HepG2 (cell line): ENCODE measurements at regions not wholly inside any gene's neighbourhood (a gene's known extent, or its start where the extent isn't known, plus 50 kb on each side); places are given as distances from the start of the nearest gene placed in this dataset.
"Not testable (repeated sequence)": the region's sequence is repeated elsewhere in the genome, so short reads cannot be mapped to it uniquely, and the experiment has no call there.

ENCODE experiments used
- ATAC-seq: fragments of 200-7000 bp; cut with Tn5 transposase; 3 replicates; pipeline ENCODE4 v1.9.1; 2020; ENCODE audit warnings: mild to moderate bottlenecking, moderate library complexity
- BruUV-seq: library from RNA; stranded (reverse); fragments of 400-500 nt; replicated peaks from 2 replicates; lab custom pipeline; 2021; lab: Mats Ljungman, UMichigan
- CTCF ChIA-PET: fragments of 300-600 bp; formaldehyde crosslinking; extraction: SDS; loops from one replicate; lab custom pipeline; 2021; ENCODE audit warnings: low total read pairs, inconsistent platforms, low intra/inter-chr PET ratio; lab: Yijun Ruan, JAX
- POLR2A ChIA-PET: fragments of 350-600 bp; sonication (Branson Sonifier 250); formaldehyde crosslinking; loops from one replicate; lab custom pipeline; 2020; ENCODE audit warnings: antibody characterized with exemption, inconsistent platforms; lab: Yijun Ruan, JAX
- DNase-seq: peaks from one replicate; pipeline ENCODE4 v3.0.0-alpha.2; 2015; ENCODE audit warnings: low spot score
- FAIRE-seq: peaks from 3 replicates; lab custom pipeline; 2011; peaks lifted over from hg19 to GRCh38; lab: Jason Lieb, UNC
- H2AFZ ChIP-seq: one replicate; pipeline ENCODE4 v1.6.1; 2011; ENCODE audit warnings: low read length, inconsistent platforms
- H3K27ac ChIP-seq: fragments of 300-600 bp; 3 replicates; pipeline ENCODE4 v1.8.0; 2011; ENCODE audit warnings: mixed run types, mild to moderate bottlenecking, mixed read lengths, low read length, inconsistent platforms; ENCODE audit not compliant: insufficient read depth; ENCODE audit errors: extremely low read length
- H3K27me3 ChIP-seq, 2 experiments: fragments of 200-600 bp in 1 of 2; 2 replicates in 1 of 2; 3 replicates in 1 of 2; pipeline versions ENCODE4 v1.6.0 to v1.8.0; 2011; ENCODE audit warnings: low read length in 2 of 2, mild to moderate bottlenecking in 2 of 2, moderate library complexity in 2 of 2, inconsistent platforms in 1 of 2; ENCODE audit not compliant: insufficient read depth in 2 of 2, control insufficient read depth in 1 of 2
- H3K36me3 ChIP-seq, 2 experiments: fragments of 200-600 bp in 1 of 2; replicated peaks in 1 of 2; 2 replicates in 1 of 2; 3 replicates in 1 of 2; pipeline versions ENCODE4 v1.5.1 to v1.8.0; 2011; ENCODE audit warnings: low read length in 2 of 2, inconsistent platforms in 1 of 2; ENCODE audit not compliant: insufficient read depth in 2 of 2, control insufficient read depth in 1 of 2
- H3K4me1 ChIP-seq: 2 replicates; pipeline ENCODE4 v1.5.1; 2012; ENCODE audit warnings: low read length, inconsistent platforms; ENCODE audit not compliant: insufficient read depth
- H3K4me2 ChIP-seq: 2 replicates; pipeline ENCODE4 v1.6.0; 2011; ENCODE audit warnings: low read depth, low read length, inconsistent platforms
- H3K4me3 ChIP-seq, 3 experiments: fragments of 200-600 bp in 1 of 3; sonication (generic), shearing (Covaris generic) in 1 of 3; replicated peaks in 1 of 3; 2 replicates each; pipeline ENCODE4 v1.5.1; 2011 to 2016; ENCODE audit warnings: low read length in 3 of 3, inconsistent platforms in 2 of 3, low read depth in 2 of 3, mild to moderate bottlenecking in 2 of 3, control low read depth in 1 of 3, mixed read lengths in 1 of 3; ENCODE audit not compliant: insufficient read depth in 1 of 3
- H3K79me2 ChIP-seq: one replicate; pipeline ENCODE4 v1.6.1; 2011; ENCODE audit warnings: low read length, inconsistent platforms; ENCODE audit not compliant: insufficient read depth
- H3K9ac ChIP-seq: 2 replicates; pipeline ENCODE4 v1.6.0; 2011; ENCODE audit warnings: mild to moderate bottlenecking, low read depth, low read length, inconsistent platforms; ENCODE audit not compliant: insufficient read depth
- H3K9me3 ChIP-seq: 2 replicates; pipeline ENCODE4 v1.5.1; 2012; ENCODE audit warnings: mild to moderate bottlenecking, low read length
- H4K20me1 ChIP-seq: 2 replicates; pipeline ENCODE4 v1.6.0; 2011; ENCODE audit warnings: inconsistent platforms, mild to moderate bottlenecking, low read length, moderate library complexity; ENCODE audit not compliant: insufficient read depth
- WGBS: methylation state at CpG from one replicate; pipeline ENCODE4 v1.1.6; 2017; ENCODE audit warnings: low lambda C conversion rate; 5-methylcytosine and 5-hydroxymethylcytosine counted together
- in situ Hi-C: cut with HindIII; loops from 2 replicates; pipeline ENCODE4 v1.10.0; 2017; ENCODE audit warnings: low pct_unique_long_range_greater_than_20kb; ENCODE audit not compliant: extremely low pct_ligation_motif_present
- intact Hi-C: fragments of 100-400 bp; cut with micrococcal nuclease; formaldehyde crosslinking; loops from one replicate; pipeline ENCODE4 v1.10.0; 2022; ENCODE audit not compliant: unreplicated experiment

- H3K27ac ChIP-seq, H2AFZ ChIP-seq, H3K79me2 ChIP-seq, CTCF ChIA-PET, H3K9me3 ChIP-seq, H3K27me3 ChIP-seq, H4K20me1 ChIP-seq, ATAC-seq, H3K4me1 ChIP-seq, H3K4me2 ChIP-seq, H3K36me3 ChIP-seq, FAIRE-seq, DNase-seq, H3K4me3 ChIP-seq, intact Hi-C loops, in situ Hi-C loops, H3K9ac ChIP-seq, POLR2A ChIA-PET, BruUV-seq: not testable (repeated sequence)
- 9% methylated on average over 2 of the region's 2 CpGs for WGBS
These were observed 99.7 kb downstream of the SPATA31A6 start for GRCh38 chr9:42283179-42283543.

- POLR2A ChIA-PET, result not testable (repeated sequence)
These were observed 102.8 kb downstream of the SPATA31A6 start for GRCh38 chr9:42286145-42286845.

GRCh38 chr9:42288002-42288864 lies 104.8 kb downstream of the SPATA31A6 start:
- BruUV-seq, H3K27me3 ChIP-seq, H3K9ac ChIP-seq, H3K4me3 ChIP-seq, H3K36me3 ChIP-seq, H3K4me2 ChIP-seq, FAIRE-seq, intact Hi-C loops, H2AFZ ChIP-seq, POLR2A ChIA-PET, H3K27ac ChIP-seq, CTCF ChIA-PET, H3K4me1 ChIP-seq, H4K20me1 ChIP-seq, H3K9me3 ChIP-seq, H3K79me2 ChIP-seq, in situ Hi-C loops, DNase-seq: not testable (repeated sequence)
- WGBS, result 62% methylated on average over 41 of the region's 51 CpGs
- peak; percentile 37; the same call in 2 of the 3 replicates for ATAC-seq

More at GRCh38 chr9:42286145-42286845, 102.8 kb downstream of the SPATA31A6 start:
- H2AFZ ChIP-seq, H3K27ac ChIP-seq, H3K9ac ChIP-seq, in situ Hi-C loops, H3K4me1 ChIP-seq, CTCF ChIA-PET, H3K9me3 ChIP-seq, intact Hi-C loops, FAIRE-seq, H3K4me2 ChIP-seq, H3K36me3 ChIP-seq, BruUV-seq, H4K20me1 ChIP-seq, H3K27me3 ChIP-seq, H3K4me3 ChIP-seq, H3K79me2 ChIP-seq, ATAC-seq, DNase-seq: not testable (repeated sequence)
- 5% methylated on average over 7 of the region's 7 CpGs for WGBS

- intact Hi-C loops, CTCF ChIA-PET, H4K20me1 ChIP-seq, H3K4me1 ChIP-seq, H2AFZ ChIP-seq, H3K36me3 ChIP-seq, H3K9me3 ChIP-seq, H3K27ac ChIP-seq, FAIRE-seq, H3K9ac ChIP-seq, in situ Hi-C loops, POLR2A ChIA-PET, H3K4me3 ChIP-seq, H3K79me2 ChIP-seq, DNase-seq, H3K27me3 ChIP-seq, H3K4me2 ChIP-seq, BruUV-seq: not testable (repeated sequence)
- 0% methylated on average over 1 of the region's 11 CpGs for WGBS
- ATAC-seq, result peak; percentile 35; the same call in 2 of the 3 replicates
These were observed 105.4 kb downstream of the SPATA31A6 start for GRCh38 chr9:42288865-42289229.
